H1 (cell line): ENCODE measurements at regions not wholly inside any gene's neighbourhood (a gene's known extent, or its start where the extent isn't known, plus 50 kb on each side); places are given as distances from the start of the nearest gene placed in this dataset.

ENCODE experiments used
- CTCF ChIA-PET: fragments of 300-600 bp; sonication (Branson Sonifier 250); formaldehyde crosslinking; loops from one replicate; lab custom pipeline; 2021; ENCODE audit not compliant: partially characterized antibody; lab: Charles Lee
- POLR2A ChIA-PET: fragments of 300-600 bp; sonication (Branson Sonifier 250); formaldehyde crosslinking; loops from one replicate; lab custom pipeline; 2021; ENCODE audit warnings: inconsistent platforms; ENCODE audit not compliant: partially characterized antibody; lab: Charles Lee
- DNase-seq, 2 experiments: peaks; one replicate each; pipeline versions ENCODE4 v3.0.0 to v3.0.0-alpha.2; 2010 to 2022; ENCODE audit warnings: low spot score in 2 of 2, low read depth in 1 of 2, mixed read lengths in 1 of 2
- FAIRE-seq: peaks from 2 replicates; lab custom pipeline; 2011; peaks lifted over from hg19 to GRCh38; lab: Jason Lieb, UNC
- H2AFZ ChIP-seq: 2 replicates; pipeline ENCODE4 v1.8.1; 2012; ENCODE audit warnings: low read length, inconsistent platforms
- H2AK5ac ChIP-seq: 2 replicates; pipeline ENCODE4 v1.6.1; 2013; ENCODE audit warnings: low read depth, low read length
- H2BK120ac ChIP-seq: replicated peaks from 2 replicates; pipeline ENCODE3; 2013; ENCODE audit warnings: low read depth, low read length, inconsistent platforms
- H2BK12ac ChIP-seq: 2 replicates; pipeline ENCODE4 v1.6.1; 2013; ENCODE audit warnings: low read depth, low read length
- H2BK15ac ChIP-seq: 2 replicates; pipeline ENCODE4 v1.6.1; 2013; ENCODE audit warnings: low read length
- H2BK20ac ChIP-seq: 2 replicates; pipeline ENCODE4 v1.6.1; 2013; ENCODE audit warnings: low read length
- H2BK5ac ChIP-seq: 2 replicates; pipeline ENCODE4 v1.6.1; 2013; ENCODE audit warnings: low read depth, low read length
- H3K14ac ChIP-seq: 2 replicates; pipeline ENCODE4 v1.6.1; 2013; ENCODE audit warnings: inconsistent platforms; ENCODE audit not compliant: insufficient read length
- H3K18ac ChIP-seq: 2 replicates; pipeline ENCODE4 v1.6.1; 2013; ENCODE audit warnings: low read length; ENCODE audit errors: extremely low read depth
- H3K23ac ChIP-seq: 2 replicates; pipeline ENCODE4 v1.6.1; 2013; ENCODE audit warnings: inconsistent platforms; ENCODE audit not compliant: insufficient read length
- H3K23me2 ChIP-seq: 2 replicates; pipeline ENCODE4 v1.6.1; 2013; ENCODE audit warnings: low read depth, low read length
- H3K27ac ChIP-seq: 2 replicates; pipeline ENCODE4 v1.6.1; 2011; ENCODE audit warnings: low read depth, low read length, inconsistent platforms
- H3K27me3 ChIP-seq, 4 experiments: replicated peaks in 1 of 4; 1 replicate in 1 of 4; 2 replicates in 3 of 4; pipeline versions ENCODE4 v1.6.1 to v1.8.1; 2011 to 2013; ENCODE audit warnings: low read length in 3 of 4, mild to moderate bottlenecking in 3 of 4, inconsistent platforms in 2 of 4, mixed read lengths in 2 of 4, moderate library complexity in 1 of 4; ENCODE audit not compliant: control insufficient read depth in 3 of 4, insufficient read depth in 3 of 4; ENCODE audit errors: extremely low read depth in 1 of 4
- H3K36me3 ChIP-seq, 4 experiments: 2 replicates each; pipeline versions ENCODE4 v1.6.1 to v1.8.1; 2011 to 2013; ENCODE audit warnings: mild to moderate bottlenecking in 4 of 4, low read length in 3 of 4, moderate library complexity in 2 of 4, control low read depth in 1 of 4, inconsistent platforms in 1 of 4; ENCODE audit not compliant: insufficient read depth in 4 of 4, control insufficient read depth in 2 of 4
- H3K4ac ChIP-seq: replicated peaks from 2 replicates; pipeline ENCODE3; 2013; ENCODE audit warnings: low read length, low read depth, mixed read lengths, inconsistent platforms; ENCODE audit not compliant: insufficient read length
- H3K4me1 ChIP-seq, 4 experiments: replicated peaks in 1 of 4; 1 replicate in 1 of 4; 2 replicates in 3 of 4; pipeline versions ENCODE4 v1.6.1 to v1.8.1; 2011 to 2013; ENCODE audit warnings: low read length in 3 of 4, inconsistent platforms in 2 of 4, mixed read lengths in 1 of 4; ENCODE audit not compliant: insufficient read depth in 4 of 4, control insufficient read depth in 3 of 4
- H3K4me2 ChIP-seq, 2 experiments: 2 replicates each; pipeline versions ENCODE4 v1.6.1 to v1.8.1; 2011 to 2013; ENCODE audit warnings: low read depth in 2 of 2, low read length in 2 of 2, control low read depth in 1 of 2, inconsistent platforms in 1 of 2, mild to moderate bottlenecking in 1 of 2; ENCODE audit not compliant: insufficient read depth in 1 of 2
- H3K4me3 ChIP-seq, 4 experiments: fragments of 200-600, 300-600 bp in 1 of 4; sonication (generic), shearing (Covaris generic), sonication (Bioruptor Twin) in 1 of 4; 2 replicates each; pipeline versions ENCODE4 v1.5.1 to v1.8.1; 2011 to 2016; ENCODE audit warnings: low read length in 4 of 4, low read depth in 3 of 4, control low read depth in 2 of 4, inconsistent platforms in 2 of 4, mild to moderate bottlenecking in 2 of 4, mixed read lengths in 1 of 4, moderate library complexity in 1 of 4; ENCODE audit not compliant: insufficient read depth in 2 of 4; ENCODE audit errors: extremely low read depth in 1 of 4
- H3K56ac ChIP-seq: replicated peaks from 2 replicates; pipeline ENCODE3; 2013; ENCODE audit warnings: low read depth, mild to moderate bottlenecking, mixed read lengths, low read length, inconsistent platforms; ENCODE audit not compliant: insufficient read length
- H3K79me1 ChIP-seq: 2 replicates; pipeline ENCODE4 v1.6.1; 2013; ENCODE audit warnings: low read depth, low read length, control low read depth
- H3K79me2 ChIP-seq, 2 experiments: 2 replicates each; pipeline versions ENCODE4 v1.6.1 to v1.8.1; 2012 to 2013; ENCODE audit warnings: low read length in 2 of 2, mild to moderate bottlenecking in 2 of 2, inconsistent platforms in 1 of 2; ENCODE audit not compliant: insufficient read depth in 2 of 2, control insufficient read depth in 1 of 2
- H3K9ac ChIP-seq, 4 experiments: replicated peaks in 1 of 4; 1 replicate in 1 of 4; 2 replicates in 3 of 4; pipeline versions ENCODE4 v1.6.1 to v1.8.1; 2011 to 2013; ENCODE audit warnings: low read depth in 3 of 4, low read length in 3 of 4, control low read depth in 2 of 4, mild to moderate bottlenecking in 2 of 4, moderate library complexity in 2 of 4, inconsistent platforms in 1 of 4; ENCODE audit errors: extremely low read depth in 1 of 4
- H3K9me3 ChIP-seq, 2 experiments: 2 replicates each; pipeline versions ENCODE4 v1.6.1 to v1.8.1; 2012 to 2013; ENCODE audit warnings: mild to moderate bottlenecking in 2 of 2, moderate library complexity in 2 of 2, control low read depth in 1 of 2, inconsistent platforms in 1 of 2, low read depth in 1 of 2, low read length in 1 of 2, mixed read lengths in 1 of 2; ENCODE audit not compliant: insufficient read depth in 2 of 2
- H4K20me1 ChIP-seq, 2 experiments: replicated peaks in 1 of 2; 2 replicates each; pipeline versions ENCODE3 to v1.8.1; 2011 to 2013; ENCODE audit warnings: inconsistent platforms in 2 of 2, low read length in 2 of 2, mild to moderate bottlenecking in 1 of 2; ENCODE audit not compliant: insufficient read depth in 2 of 2, control insufficient read depth in 1 of 2
- H4K5ac ChIP-seq: 2 replicates; pipeline ENCODE4 v1.6.1; 2013; ENCODE audit warnings: low read length, low read depth, mixed read lengths, inconsistent platforms; ENCODE audit not compliant: insufficient read length
- H4K8ac ChIP-seq: 2 replicates; pipeline ENCODE4 v1.8.0; 2013; ENCODE audit warnings: mild to moderate bottlenecking, moderate library complexity, low read length, inconsistent platforms; ENCODE audit not compliant: insufficient read depth; ENCODE audit errors: extremely low read depth
- H4K91ac ChIP-seq: replicated peaks from 2 replicates; pipeline ENCODE3; 2013; ENCODE audit warnings: low read length, mixed read lengths, inconsistent platforms; ENCODE audit not compliant: insufficient read length
- ASH2L ChIP-seq: fragments of 200-600, 300-600 bp; sonication (generic); IDR thresholded peaks from one replicate; pipeline ENCODE4 v1.7.1; 2017; ENCODE audit warnings: low read length
- BRCA1 ChIP-seq: IDR thresholded peaks from 2 replicates; pipeline ENCODE4 v1.6.1; 2012; ENCODE audit warnings: low read depth, low read length, improper control_type of control experiment
- CHD1 ChIP-seq: IDR thresholded peaks from 2 replicates; pipeline ENCODE4 v1.6.1; 2012; ENCODE audit warnings: low read depth, low read length, improper control_type of control experiment
- CHD2 ChIP-seq: IDR thresholded peaks from 2 replicates; pipeline ENCODE4 v1.6.1; 2012; ENCODE audit warnings: low read length, improper control_type of control experiment
- CTBP2 ChIP-seq: IDR thresholded peaks from 2 replicates; pipeline ENCODE4 v1.7.0; 2011; ENCODE audit warnings: borderline replicate concordance, mild to moderate bottlenecking, moderate library complexity, mixed read lengths, low read length; ENCODE audit not compliant: insufficient read depth, insufficient read length
- JUN ChIP-seq: IDR thresholded peaks from 2 replicates; pipeline ENCODE4 v1.6.1; 2011; ENCODE audit warnings: low read depth, mild to moderate bottlenecking, improper control_type of control experiment, low read length
- KDM4A ChIP-seq: IDR thresholded peaks from one replicate; pipeline ENCODE4 v1.7.1; 2012; ENCODE audit warnings: low read depth, mild to moderate bottlenecking, moderate library complexity, low read length, inconsistent platforms; ENCODE audit not compliant: severe bottlenecking
- MAFK ChIP-seq: IDR thresholded peaks from 2 replicates; pipeline ENCODE4 v1.6.1; 2012; ENCODE audit warnings: low read depth, mild to moderate bottlenecking, improper control_type of control experiment, low read length
- POLR2A ChIP-seq, 2 experiments: IDR thresholded peaks; 1 replicate in 1 of 2; 2 replicates in 1 of 2; pipeline ENCODE4 v1.6.1; 2011; ENCODE audit warnings: low read depth in 2 of 2, low read length in 2 of 2, mild to moderate bottlenecking in 2 of 2; ENCODE audit errors: control extremely low read depth in 1 of 2
- POLR2AphosphoS5 ChIP-seq: IDR thresholded peaks from 2 replicates; pipeline ENCODE4 v1.6.1; 2011; ENCODE audit warnings: low read depth, low read length
- RFX5 ChIP-seq: IDR thresholded peaks from 2 replicates; pipeline ENCODE4 v1.6.1; 2011; ENCODE audit warnings: low read depth, low read length, improper control_type of control experiment, borderline replicate concordance
- SIN3A ChIP-seq, 2 experiments: IDR thresholded peaks in 1 of 2; conservative IDR thresholded peaks in 1 of 2; 2 replicates each; pipeline ENCODE4 v1.6.1; 2011 to 2012; ENCODE audit warnings: low read length in 2 of 2, improper control_type of control experiment in 1 of 2, low read depth in 1 of 2, mild to moderate bottlenecking in 1 of 2
- TAF7 ChIP-seq: optimal IDR thresholded peaks from 2 replicates; pipeline ENCODE3; 2011; ENCODE audit warnings: low read depth, mild to moderate bottlenecking, inconsistent platforms, low read length, moderate library complexity, borderline replicate concordance
- TCF12 ChIP-seq: IDR thresholded peaks from 2 replicates; pipeline ENCODE4 v1.6.1; 2011; ENCODE audit warnings: low read depth, mild to moderate bottlenecking, low read length
- YY1 ChIP-seq: IDR thresholded peaks from 2 replicates; pipeline ENCODE4 v1.6.1; 2011; ENCODE audit warnings: low read depth, mild to moderate bottlenecking, low read length
- WGBS, 2 experiments: shearing (Covaris generic) in 1 of 2; methylation state at CpG; one replicate each; pipeline versions ENCODE4 v1.1.6 to v1.1.7; 2013 to 2015; ENCODE audit warnings: low lambda C conversion rate in 2 of 2, mixed read lengths in 2 of 2, inconsistent platforms in 1 of 2, low coverage in 1 of 2, missing lambda C conversion rate in 1 of 2; ENCODE audit not compliant: insufficient replicate concordance in 2 of 2, insufficient coverage in 1 of 2, insufficient read length in 1 of 2; ENCODE audit errors: extremely low coverage in 1 of 2, missing lambda C conversion rate in 1 of 2; 5-methylcytosine and 5-hydroxymethylcytosine counted together
- TF ChIP-seq, protein P1 (sequence below): IDR thresholded peaks from 2 replicates; pipeline ENCODE4 v1.6.1; 2011; ENCODE audit warnings: low read depth, mild to moderate bottlenecking, low read length; ENCODE audit not compliant: insufficient read depth

DNA sequence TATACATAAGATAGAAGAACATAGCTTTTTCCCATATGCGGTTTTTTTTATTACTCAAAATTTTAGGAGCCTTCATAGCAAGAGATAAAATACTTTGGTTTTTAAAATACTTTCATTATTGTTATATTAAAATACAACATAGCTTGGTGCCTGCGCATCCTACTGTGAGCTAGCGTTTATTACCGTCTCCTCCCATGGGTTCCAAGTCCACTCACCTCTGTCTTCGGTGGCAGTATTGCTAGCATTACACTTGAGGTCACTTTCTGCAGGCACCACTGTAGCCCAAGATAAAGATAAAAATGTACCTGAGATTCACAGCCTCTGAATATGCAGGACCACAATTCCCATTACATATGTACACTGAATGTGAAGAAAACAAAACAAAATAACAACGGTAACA lies 326.7 kb downstream of the TPBG start:
- Histone ChIP-seq H3K79me2 (no peaks in the 10 kb centered on the region), H3K18ac (no peak overlapping the region), H3K9me3 (no peaks in the 10 kb centered on the region), H2BK15ac (no peak overlapping the region), H3K4ac (no peak overlapping the region), H3K56ac (no peak overlapping the region), H4K8ac (no peak overlapping the region), H3K4me2 (no peak overlapping the region), H3K27me3 (no peaks in the 10 kb centered on the region), H3K36me3 (no peaks in the 10 kb centered on the region), H2BK20ac (no peak overlapping the region), H3K4me1 (0 out of 7 replicates have a peak, but pooled peaks cover 0 to 3% (median 0%) of the 10 kb centered on the region in 4 experiments), H2AFZ (no peak overlapping the region), H4K5ac (no peak overlapping the region), H3K14ac (no peak overlapping the region), H3K23ac (no peak overlapping the region), H2BK5ac (no peak overlapping the region), H3K79me1 (no peaks in the 10 kb centered on the region), H3K27ac (no peak overlapping the region), H4K20me1 (no peaks in the 10 kb centered on the region), H2BK12ac (no peak overlapping the region), H2BK120ac (no peak overlapping the region), H3K23me2 (no peaks in the 10 kb centered on the region), H2AK5ac (no peak overlapping the region), H3K9ac (no peak overlapping the region), H3K4me3 (no peak overlapping the region), H4K91ac (no peak overlapping the region)
- whole genome bisulfite sequencing, 2 experiments, result 91% methylated on average over 6 of the region's 6 CpGs; no CpG with 5 or more reads in 1 of the 2 experiments
- ChIA-PET POLR2A (no interaction called here), CTCF (interaction anchor here (2.5 kb wide), 1 partner anchor 15 kb away, joined by 6 read pairs; no protein-coding TSS in a partner anchor)
- FAIRE-seq, result no peak
- no peak for DNase-seq
- no peak for TF ChIP-seq SIN3A (conservative IDR thresholded peaks at IDR 0.05 in 1 of 2, IDR thresholded peaks at IDR 0.05 in 1 of 2; ENCODE audit: low read depth in 1 of 2, low read length in 2 of 2)
- TF ChIP-seq TCF12, result no peak
- TF ChIP-seq CHD2, result no peak
- TF ChIP-seq MAFK, result no peak
- TF ChIP-seq YY1, result no peak
- no peak for TF ChIP-seq BRCA1
- TF ChIP-seq RFX5, result no peak
- TF ChIP-seq, protein P1, sequence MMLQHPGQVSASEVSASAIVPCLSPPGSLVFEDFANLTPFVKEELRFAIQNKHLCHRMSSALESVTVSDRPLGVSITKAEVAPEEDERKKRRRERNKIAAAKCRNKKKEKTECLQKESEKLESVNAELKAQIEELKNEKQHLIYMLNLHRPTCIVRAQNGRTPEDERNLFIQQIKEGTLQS, result no peak
- TF ChIP-seq KDM4A, result no peak
- no peak for TF ChIP-seq CTBP2
- TF ChIP-seq JUN, result no peak
- TF ChIP-seq CHD1, result no peak
- TF ChIP-seq ASH2L, result no peak
- no peak for TF ChIP-seq POLR2AphosphoS5
- no peak for TF ChIP-seq POLR2A (IDR thresholded peaks at IDR 0.05; ENCODE audit: control extremely low read depth in 1 of 2, low read depth in 2 of 2, low read length in 2 of 2)
- TF ChIP-seq TAF7, result no peak
